Epithelial cell of esophagus (primary cell): ENCODE measurements at regions not wholly inside any gene's neighbourhood (a gene's known extent, or its start where the extent isn't known, plus 50 kb on each side); places are given as distances from the start of the nearest gene placed in this dataset.

Experiments
- DNase-seq: peaks from one replicate; pipeline ENCODE4 v3.0.0; 2010; ENCODE audit warnings: low read depth
- H3K4me3 ChIP-seq: 2 replicates; pipeline ENCODE4 v1.5.1; 2011; ENCODE audit warnings: mild to moderate bottlenecking, low read length, control low read depth
- CTCF ChIP-seq: IDR thresholded peaks from 2 replicates; pipeline ENCODE4 v1.5.1; 2011; ENCODE audit warnings: low read depth, mild to moderate bottlenecking, low read length, control low read depth, inconsistent platforms; ENCODE audit not compliant: insufficient read depth; ENCODE audit errors: missing control alignments

DNA sequence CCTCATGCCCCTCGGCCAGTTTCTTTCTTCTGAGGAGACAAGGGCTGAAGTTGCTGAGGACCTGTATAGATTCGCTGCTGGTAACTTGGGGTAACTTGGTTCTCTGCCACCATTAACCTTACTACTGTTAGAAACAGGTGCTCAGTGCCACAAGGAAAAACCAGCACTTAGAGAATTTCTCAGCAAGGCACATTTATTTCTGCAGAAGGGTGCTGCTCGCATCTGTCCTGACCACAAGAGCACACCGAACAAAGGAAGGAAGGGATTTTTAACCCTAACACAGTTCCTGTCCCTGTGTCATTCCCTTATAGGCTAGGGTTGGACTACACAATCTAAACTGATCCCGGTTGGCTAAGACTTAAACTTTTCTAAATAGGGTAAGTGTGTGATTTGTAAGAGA, 154.1 kb downstream of the SOCS6 start:
- TF ChIP-seq CTCF, result no peak
- no peak overlapping the region for H3K4me3 ChIP-seq
- DNase-seq, result no peak

GRCh38 chr18:70432804-70433400, 144.1 kb downstream of the SOCS6 start:
- H3K4me3 ChIP-seq, result no peak overlapping the region
- TF ChIP-seq CTCF, result no peak
- no peak for DNase-seq

DNA sequence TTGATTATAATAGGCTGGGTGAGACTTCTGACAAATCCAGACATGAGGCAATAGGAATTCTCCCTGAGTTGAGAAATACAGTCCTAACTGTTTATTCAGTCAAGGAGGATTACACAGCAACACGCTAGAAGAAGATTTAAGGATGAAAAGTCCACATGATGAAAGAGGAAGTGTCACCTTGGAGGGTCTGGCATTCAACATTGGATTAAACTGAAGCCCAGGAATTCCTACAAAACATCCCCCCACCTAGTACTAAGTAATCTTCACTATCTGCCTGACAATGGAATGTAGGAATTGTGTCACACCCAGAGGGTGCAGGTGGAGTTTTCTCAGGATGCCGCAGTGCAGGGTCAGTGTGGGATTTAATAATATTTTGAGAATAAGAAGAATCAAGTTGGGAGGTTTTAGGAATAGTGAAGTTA, 142.4 kb downstream of the SOCS6 start:
- no peak for TF ChIP-seq CTCF
- peak; percentile 81 for DNase-seq
- H3K4me3 ChIP-seq, result no peak overlapping the region

GRCh38 chr18:70430501-70431173, 141.8 kb downstream of the SOCS6 start:
- DNase-seq, result no peak

GRCh38 chr18:70429847-70430500, 141.1 kb downstream of the SOCS6 start:
- H3K4me3 ChIP-seq, result no peak overlapping the region
- TF ChIP-seq CTCF, result no peak
- no peak for DNase-seq

More at GRCh38 chr18:70430501-70431173, 141.8 kb downstream of the SOCS6 start:
- H3K4me3 ChIP-seq, result no peak overlapping the region
- no peak for TF ChIP-seq CTCF

- H3K4me3 ChIP-seq, result no peak overlapping the region
- TF ChIP-seq CTCF, result no peak
- DNase-seq, result no peak
Observed at GRCh38 chr18:70428439-70428838, 139.6 kb downstream of the SOCS6 start.
